Effector CD8-positive, alpha-beta T cell (primary cell): ENCODE measurements at regions not wholly inside any gene's neighbourhood (a gene's known extent, or its start where the extent isn't known, plus 50 kb on each side); places are given as distances from the start of the nearest gene placed in this dataset.

ENCODE experiments used
- DNase-seq: peaks from one replicate; lab custom pipeline; 2025; lab: John Stamatoyannopoulos, UW

DNA sequence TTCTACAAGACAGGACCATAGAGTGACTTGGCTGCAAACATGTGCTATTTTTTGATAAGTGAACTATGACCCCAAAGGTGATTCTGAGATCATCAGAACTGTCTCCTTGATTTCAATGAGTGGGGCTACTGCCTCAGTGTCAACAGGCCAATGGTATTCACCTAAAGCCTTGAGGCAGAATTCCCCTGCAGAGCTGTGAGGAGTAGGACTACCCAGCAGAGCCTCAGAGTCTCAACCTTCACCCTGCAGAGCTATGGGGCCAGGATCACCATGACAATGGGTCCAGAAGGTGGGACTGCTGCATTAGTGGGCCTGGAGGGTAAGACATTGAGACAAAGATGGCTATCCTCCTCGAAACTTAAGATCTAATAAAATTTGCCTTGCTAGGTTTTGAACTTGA lies 1668.2 kb upstream of the SLC39A10 start:
- no peak for DNase-seq

DNA sequence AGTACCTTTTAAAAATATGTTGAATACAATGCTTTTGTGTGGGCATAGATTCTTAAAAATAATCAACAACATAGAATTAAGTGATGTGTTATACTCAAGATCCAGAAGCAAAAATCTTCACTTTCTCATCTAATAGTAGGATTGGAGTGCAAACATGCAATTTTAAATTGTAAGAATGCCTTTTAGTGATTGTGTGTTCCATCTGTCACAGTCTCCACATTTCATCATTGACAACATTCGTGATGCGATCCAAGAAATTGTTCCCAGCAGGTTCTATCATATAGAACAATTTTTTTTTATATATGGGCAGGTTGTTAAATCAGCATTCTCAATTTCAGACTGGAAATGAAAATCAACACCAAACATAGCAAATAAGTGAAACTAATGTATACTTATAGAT lies 1671.8 kb upstream of the SLC39A10 start:
- DNase-seq: no peak

DNA sequence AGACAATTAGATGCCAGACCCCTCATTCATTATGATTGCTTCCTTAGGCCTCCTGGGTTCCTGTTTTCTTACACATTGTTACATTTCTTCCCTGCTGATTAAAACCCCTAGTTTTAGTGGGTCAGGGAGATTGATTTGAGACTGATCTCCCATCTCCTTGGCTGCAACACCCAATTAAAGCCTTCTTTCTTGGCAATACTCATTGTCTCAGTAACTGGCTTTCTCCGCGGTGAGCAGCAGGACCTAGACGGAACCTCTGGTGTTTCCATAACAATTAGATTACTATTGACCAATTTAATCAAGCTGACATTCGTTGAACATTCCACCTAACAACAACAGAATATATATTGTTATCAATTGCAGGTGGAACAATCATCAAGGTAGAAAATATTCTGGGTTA lies 1676.4 kb upstream of the SLC39A10 start:
- DNase-seq: no peak

DNA sequence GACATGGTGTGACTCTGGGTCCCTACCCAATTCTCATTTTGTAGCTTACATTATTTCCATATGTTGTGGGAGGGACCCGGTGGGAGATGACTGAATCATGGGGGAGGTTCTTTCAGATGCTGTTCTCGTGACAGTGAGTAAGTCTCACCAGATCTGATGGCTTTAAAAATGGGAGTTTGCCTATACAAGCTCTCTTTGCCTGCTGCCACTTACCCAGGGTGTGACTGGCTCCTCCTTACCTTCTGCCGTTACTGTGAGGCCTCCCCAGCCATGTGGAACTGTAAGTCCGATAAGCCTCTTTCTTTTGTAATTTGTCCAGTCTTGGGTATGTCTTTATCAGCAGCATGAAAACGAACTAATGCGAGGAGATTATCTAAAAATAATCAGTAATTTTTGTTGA lies 1683.2 kb upstream of the SLC39A10 start:
- no peak for DNase-seq

DNA sequence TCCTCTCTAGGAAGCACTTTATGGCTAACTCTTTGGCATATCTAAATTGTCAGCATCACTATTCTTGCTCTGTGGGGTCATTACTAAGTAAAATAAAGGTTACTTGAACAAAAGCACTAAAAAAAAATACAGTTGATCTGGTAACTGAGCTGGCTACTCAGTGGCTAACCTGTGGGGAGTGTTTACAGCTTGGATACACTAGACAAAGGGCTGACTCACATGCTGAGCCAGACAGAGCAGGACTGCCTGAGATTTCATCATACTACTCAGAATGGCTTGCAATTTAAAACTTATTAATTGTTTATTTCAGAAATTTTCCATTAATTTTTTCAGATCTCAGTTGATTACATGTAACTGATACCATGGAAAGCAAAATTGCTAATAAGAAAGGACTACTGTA lies 1690.4 kb upstream of the SLC39A10 start:
- no peak for DNase-seq

DNA sequence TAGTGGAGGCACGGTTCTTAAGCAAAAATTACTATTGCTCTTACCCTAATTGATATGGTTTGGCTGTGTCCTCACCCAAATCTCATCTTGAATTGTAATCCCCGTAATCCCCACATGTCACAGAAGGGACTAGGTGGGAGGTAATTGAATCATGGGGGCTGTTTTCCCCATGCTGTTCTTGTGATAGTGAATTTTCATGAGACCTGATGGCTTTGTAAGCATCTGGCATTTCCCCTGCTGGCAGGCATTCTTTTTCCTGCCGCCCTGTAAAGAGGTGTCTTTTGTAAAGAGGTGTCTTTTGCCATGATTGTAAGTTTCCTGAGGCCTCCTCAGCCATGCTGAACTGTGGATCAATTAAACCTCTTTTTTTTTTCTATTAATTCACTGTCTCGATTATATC lies 1691.8 kb upstream of the SLC39A10 start:
- DNase-seq: no peak

DNA sequence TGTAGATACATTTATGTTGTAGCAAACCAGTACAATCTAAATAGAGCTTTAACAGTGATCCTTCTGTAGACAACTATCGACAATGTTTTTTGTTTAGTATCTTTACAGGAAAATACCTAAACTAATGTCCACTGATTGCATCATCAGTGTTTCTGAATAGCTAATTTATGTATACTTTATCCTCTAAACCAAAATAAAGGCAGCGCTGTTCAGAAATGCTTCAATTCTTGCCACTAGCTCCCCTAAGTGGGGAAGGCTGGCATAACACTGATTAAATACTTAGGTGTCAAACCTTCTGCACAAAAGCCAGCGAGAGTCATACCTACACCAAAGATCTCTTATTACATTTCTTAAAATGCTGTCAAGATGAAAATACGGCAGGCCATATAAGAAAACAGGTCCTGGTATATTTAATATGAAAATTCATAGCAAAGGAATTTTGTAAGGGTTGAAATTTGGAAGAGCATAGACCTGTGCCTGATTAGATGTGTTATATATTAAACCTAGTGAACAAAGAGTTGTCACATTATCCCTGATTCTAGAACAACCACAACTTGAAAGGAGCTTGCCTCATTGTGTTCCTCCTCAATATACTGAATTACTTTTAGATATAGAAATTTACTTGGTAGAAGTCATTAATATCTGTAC lies 1693.4 kb upstream of the SLC39A10 start:
- no peak for DNase-seq

DNA sequence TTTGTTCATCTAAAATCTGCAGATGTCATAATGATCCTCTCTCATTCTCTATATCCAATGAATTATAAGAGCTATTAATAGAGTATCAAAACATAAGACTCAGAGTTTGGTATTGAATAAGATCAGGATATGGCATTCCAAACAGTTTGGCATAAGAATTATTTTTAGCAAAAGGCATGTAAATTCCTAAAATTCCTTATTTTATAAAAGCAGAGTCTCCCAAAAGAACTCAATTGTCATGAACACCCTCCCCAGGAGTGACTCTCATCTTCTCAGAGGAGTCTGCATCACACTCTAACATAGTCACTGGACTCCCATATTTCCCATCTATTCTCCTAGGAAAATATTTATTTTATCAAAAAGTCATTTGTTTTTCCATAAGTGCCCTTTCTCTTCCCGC lies 1710.2 kb upstream of the SLC39A10 start:
- DNase-seq: no peak

DNA sequence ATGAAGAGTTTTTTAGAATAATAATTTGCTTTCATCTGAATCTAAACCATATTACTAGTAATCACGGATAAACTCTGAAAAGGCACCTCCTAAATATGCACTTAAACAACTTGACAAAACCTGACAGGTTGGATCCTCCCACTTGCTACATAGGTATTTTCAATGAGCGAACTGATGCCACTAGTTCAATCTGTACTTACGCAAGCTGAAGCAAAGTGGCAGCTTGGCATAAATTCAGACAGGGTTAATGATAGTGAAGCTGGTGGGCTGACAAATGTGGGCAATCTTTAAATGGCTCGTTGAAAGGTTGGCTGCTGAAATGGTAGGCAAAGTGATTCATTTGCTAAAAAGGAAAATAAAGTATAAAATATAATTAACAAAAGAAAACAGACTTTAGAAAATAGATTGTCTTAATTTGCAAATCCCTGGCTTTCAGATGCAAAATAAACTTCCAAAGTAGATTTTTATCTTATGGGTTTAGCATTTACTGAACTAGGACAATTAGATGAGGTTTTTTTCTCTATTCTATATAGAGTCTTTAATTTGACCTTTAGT lies 1713.5 kb upstream of the SLC39A10 start:
- DNase-seq: no peak

DNA sequence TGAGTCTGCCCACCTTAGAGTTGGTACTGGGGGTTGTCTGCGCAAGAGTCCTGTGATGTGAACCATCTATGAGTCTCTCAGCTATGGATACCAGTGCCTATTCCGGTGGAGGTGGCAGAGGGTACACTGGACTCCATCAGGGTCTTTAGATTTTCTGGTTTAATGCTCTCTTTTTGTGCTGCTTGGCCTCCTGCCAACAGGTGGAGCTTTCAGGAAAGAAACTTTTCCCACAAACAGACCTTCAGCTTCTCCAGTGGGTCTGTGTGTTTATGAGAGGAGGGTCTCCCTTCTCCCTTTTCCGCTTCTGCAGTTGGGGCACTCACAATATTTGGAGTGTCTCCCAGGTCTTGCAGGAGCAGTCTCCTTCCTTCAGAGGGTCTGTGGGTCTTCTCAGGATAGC lies 1721.9 kb upstream of the SLC39A10 start:
- no peak for DNase-seq

DNA sequence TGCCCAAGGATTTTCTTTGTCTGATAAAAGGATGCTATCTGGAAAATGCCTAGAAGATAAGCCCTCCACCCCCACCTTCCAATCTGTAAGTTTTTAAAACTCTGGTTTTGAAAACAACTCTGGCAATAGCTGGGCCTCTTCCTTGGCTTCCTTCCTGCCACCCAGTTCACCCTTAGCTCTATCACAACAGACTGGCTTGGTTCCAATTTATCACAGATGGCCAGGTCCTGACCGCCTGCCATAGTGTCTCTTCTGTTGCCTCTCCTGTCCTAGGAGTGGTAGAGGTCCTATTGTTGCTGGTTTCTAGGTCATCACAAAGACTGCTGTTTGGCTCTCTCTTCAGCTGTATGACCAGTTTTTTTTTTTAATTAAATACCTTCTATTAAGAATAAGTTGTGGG lies 1727.9 kb upstream of the SLC39A10 start:
- no peak for DNase-seq

DNA sequence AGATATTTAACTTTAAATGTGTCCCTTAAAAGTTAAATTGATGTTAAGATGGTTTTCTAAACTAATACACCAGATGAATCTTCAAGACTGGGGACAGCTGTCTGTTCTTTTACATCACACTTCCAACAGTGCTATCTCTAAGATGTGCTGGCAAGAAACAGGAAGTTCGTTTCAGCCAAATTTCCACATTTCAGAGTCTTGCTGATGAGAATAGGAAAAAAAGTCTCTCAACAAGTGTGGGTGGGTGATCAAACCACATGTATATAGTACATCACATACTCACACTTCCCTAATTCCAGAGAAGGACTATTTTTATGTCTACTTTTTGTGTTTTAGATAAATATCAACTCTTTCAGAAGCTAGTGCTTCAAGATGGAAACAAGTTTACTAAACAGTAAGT lies 1712.8 kb upstream of the TMEFF2 start:
- no peak for DNase-seq

DNA sequence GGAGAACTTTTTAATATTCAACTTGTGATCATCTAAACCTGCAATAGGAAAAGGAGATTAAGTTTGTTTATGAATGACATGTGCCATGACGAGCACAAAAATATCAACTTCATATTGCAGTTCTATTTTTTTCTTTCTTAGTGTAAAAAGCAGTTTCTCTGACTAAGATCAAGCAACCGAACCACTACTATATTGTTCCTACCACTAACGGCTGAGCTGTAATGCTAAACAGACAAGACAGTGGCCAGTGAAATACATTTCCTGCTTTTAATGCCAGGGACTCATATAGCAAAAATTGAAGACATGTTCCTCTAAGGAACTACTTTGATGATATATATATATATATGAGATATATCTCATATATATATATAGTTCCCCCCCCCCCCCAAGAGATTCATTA lies 1705.6 kb upstream of the TMEFF2 start:
- no peak for DNase-seq

DNA sequence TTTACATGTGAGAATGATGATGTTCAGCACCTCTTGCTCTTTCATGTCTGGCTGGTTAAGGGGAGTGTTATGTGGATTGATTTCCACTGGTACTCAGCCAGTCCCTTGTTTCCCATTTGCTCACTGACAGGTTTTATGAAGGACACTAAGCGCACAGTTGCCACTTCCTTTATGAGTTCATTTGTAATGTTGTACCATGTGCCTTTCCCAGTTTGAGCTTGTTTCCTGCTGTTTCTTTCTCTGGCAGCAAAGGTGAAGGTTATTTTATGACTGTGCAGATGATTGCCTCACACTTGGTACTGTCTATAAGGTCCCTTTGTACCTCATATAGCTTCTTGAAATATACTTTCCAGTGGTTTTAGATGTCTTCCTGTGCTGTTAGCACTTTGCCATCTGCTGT lies 1700.5 kb upstream of the TMEFF2 start:
- no peak for DNase-seq

DNA sequence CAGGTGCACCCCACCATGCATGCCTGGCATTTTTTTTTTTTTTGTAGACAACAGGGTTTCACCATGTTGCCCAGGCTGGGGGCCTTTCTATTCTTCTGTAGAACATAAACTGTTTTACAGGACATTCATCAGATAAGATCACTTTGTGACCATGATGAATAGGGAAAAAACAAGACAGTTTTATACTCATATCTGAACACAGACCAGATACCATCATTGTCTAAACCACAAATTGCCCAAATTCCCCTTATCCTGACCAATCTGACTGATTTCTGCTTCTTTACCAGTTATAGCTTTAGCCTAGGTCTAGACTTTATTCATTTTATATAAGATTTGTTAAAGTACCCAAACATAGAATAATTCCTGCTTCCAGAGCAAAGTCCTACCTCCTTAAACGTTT lies 1699.3 kb upstream of the TMEFF2 start:
- DNase-seq: no peak

DNA sequence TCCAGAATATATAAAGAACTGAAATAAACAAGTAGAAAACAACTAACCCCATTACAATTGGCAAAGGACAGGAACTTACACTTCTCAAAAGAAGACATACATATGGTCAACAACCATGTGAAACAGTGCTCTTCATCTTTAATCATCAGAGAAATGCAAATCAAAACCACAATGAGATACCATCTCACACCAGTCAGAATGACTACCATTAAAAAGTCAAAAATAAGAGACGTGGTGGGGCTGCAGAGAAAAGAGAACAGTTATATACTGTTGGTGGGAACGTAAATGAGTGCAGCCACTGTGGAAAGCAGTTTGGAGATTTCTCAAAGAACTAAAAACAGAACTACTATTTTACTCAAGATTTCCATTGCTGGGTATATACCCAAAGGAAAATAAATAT lies 1696.3 kb upstream of the TMEFF2 start:
- DNase-seq: no peak

DNA sequence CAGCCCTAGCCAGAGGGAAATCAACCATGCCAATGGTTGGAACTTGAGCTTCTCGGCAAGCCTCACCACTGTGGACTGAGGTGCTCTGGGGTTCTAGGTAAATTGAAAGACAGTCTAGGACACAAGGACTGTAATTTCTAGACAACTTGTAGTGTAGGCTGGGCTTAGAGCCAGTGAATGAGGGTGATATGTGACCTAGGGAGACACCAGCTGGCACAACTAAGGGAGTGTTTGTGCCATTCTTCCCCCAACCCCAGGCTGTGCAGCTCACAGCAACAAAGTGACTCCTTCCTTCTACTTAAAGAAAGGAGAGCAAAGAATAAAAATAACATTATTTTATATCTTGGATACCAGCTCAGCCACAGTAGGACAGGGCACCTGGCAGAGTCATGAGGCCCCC lies 1690.7 kb upstream of the TMEFF2 start:
- DNase-seq: no peak

DNA sequence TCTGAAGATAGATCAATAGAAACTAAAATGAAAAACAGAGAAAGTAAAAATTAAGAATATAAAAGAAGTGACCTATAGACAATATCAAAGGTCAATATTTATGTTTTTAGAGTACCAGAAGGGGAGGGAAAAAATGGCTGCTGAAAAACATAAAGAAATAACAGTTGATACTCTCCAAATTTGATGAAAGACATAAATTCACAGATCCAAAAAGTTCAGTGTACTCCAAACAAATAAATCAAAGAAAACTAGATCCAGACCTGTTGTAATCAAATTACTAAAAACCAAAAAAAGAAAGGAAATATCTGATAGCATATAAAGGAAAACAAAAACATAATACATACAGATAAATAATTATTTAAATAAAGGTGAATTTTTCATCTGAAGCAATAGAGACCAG lies 1689.1 kb upstream of the TMEFF2 start:
- DNase-seq: no peak

DNA sequence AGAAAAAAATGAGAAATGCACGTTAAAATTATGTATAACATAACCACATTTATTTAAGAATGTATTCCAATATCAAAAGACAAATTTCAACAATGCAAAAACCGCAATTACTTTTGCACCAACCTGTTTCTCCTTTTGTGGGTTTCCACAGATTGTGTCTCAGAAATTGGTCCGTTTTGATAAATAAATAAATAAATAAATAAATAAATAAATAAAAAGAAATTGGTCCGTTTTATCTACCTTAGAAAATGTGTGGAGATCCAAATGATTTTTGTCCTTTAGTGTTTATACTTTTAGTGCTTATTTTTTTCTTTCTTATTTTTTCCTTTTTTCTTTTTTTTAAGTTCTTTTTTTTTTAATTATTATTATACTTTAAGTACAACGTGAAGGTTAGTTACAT lies 1682.2 kb upstream of the TMEFF2 start:
- no peak for DNase-seq

DNA sequence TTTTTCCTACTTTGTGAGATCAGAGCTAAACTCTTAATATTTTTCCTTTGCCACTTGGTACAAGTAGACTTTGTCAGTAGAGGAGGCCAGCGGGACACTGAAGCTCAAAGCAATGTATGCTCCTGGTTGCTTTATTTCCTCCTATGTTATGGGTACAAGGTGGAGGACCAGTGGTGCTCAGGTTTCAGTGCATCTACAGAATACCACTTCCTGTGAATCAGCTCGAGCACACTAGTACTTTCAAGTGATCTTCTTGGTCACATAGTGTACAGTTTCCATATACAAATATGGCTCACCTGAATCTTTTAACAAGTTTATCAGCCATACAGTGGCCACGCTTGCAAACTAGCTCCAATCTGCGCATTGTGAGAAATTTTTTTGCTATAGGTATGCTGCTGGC lies 1674.8 kb upstream of the TMEFF2 start:
- no peak for DNase-seq

DNA sequence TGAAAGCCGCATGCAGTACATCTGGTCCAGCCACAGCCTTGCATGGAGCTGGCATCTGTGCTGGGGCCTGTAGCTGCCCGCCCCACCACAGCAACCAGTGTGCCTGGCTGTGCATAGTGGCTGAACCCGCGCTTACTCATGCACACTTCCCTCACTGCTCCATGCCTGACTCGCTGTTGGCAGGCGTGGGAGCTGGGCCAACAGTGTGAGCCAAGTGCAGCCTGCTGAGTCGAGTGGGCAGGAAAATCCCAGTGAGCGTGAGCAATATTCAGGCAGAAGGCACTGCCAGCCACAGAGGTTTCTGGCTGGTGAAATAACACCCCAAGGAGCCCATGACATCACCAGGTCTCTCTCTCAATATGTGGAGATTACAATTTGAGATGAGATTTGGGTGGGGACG lies 1674.1 kb upstream of the TMEFF2 start:
- no peak for DNase-seq

DNA sequence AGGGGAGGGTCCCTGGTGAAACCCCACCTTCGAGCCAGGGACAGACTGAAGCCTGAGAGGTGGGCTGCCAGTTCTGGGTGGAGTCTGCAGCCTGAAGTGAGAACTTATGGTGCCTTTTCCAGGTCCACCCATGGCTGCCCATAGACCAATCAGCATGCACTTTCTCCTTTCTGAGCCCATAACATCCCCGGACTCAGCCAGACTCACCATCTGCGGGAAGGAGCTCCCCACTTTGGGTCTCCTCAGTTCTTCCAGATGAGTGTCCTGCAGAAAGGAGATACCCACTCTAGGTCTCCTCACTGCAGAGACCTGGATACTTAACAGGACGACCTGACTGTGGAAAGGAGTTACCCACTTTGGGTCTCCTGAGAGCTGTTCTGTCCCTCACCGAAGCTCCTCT lies 1673.4 kb upstream of the TMEFF2 start:
- no peak for DNase-seq

DNA sequence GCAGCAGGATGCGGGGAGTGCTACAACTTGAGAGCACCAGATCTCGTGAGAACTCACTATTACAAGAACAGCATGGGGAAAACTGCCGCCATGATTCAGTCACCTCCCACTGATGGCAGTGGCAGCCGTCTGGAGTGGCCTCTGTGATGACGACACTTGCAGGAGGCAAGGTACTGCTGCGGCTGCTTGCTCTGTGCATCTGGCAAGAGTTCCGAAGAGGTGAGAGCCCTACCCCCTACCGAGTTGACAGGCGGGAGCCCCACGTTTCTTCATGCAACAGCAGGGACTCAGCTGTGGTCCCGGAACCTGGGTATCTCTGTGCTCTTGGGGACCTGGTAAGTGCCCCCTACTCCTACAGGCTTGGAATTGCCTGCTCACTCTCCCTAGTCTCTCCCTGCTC lies 1672.7 kb upstream of the TMEFF2 start:
- no peak for DNase-seq

DNA sequence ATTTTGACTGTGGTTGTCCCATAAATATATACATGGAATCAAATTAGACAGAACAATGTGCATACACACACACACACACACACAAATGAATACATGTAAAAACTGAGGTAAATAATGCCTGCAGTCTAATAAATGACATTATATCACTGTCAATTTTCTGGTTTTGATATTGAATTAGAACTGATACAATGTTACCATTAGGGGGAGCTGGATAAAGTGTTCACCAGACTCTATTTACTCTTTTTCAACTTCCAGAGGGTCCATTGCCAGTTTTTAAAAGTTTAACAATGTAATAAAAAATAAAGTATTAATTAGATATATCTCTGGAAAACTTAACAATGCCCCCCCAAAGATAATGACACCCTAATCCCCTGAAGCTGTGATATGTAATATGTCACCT lies 1666.8 kb upstream of the TMEFF2 start:
- DNase-seq: no peak

DNA sequence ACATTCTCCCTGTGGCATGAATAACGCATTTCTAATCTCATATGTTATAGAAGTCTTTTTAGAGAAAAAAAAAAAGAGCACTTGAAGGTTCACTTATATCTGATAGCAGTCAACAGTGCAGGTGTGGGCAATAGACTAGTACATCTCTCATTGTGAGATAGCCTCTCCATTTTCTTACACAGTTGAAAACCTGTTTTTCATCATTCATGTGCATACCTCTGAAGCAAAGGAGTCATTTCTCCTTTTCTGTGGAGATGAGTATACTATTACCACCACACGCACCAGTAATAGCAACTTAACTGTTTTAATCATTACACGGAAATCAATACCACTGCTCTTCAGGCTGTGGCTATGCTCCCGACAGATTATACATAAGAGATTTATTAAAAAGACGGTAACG lies 1653.3 kb upstream of the TMEFF2 start:
- no peak for DNase-seq
